Thyroid gland (tissue), 4 donors: ENCODE measurements at regions not wholly inside any gene's neighbourhood (a gene's known extent, or its start where the extent isn't known, plus 50 kb on each side); places are given as distances from the start of the nearest gene placed in this dataset.

ENCODE experiments used
- DNase-seq, 2 donors: peaks; one replicate each; pipeline ENCODE4 v3.0.0-alpha.2; 2019
- H3K27ac ChIP-seq, 3 donors: fragments of 200-600 bp; sonication (generic); 1 replicate in 2 of 3; 2 replicates in 1 of 3; pipeline ENCODE4 v1.5.1; 2016 to 2019; ENCODE audit warnings: mild to moderate bottlenecking in 1 of 3, moderate library complexity in 1 of 3
- H3K27me3 ChIP-seq: fragments of 200-600 bp; sonication (generic); one replicate; pipeline ENCODE4 v1.5.1; 2019
- H3K36me3 ChIP-seq, 2 donors: fragments of 200-600 bp; sonication (generic); one replicate each; pipeline ENCODE4 v1.5.1; 2016 to 2019
- H3K4me1 ChIP-seq, 2 donors: fragments of 200-600 bp; sonication (generic); one replicate each; pipeline ENCODE4 v1.5.1; 2017 to 2019
- H3K4me3 ChIP-seq, 3 donors: fragments of 200-600 bp; sonication (generic); replicated peaks in 1 of 3; 1 replicate in 2 of 3; 2 replicates in 1 of 3; pipeline ENCODE4 v1.5.1; 2016; ENCODE audit warnings: mild to moderate bottlenecking in 1 of 3
- H3K9me3 ChIP-seq: fragments of 200-600 bp; sonication (generic); one replicate; pipeline ENCODE4 v1.5.1; 2017
- CTCF ChIP-seq, 6 experiments: fragments of 200-600 bp in 3 of 6; fragments of 450-650 bp in 3 of 6; sonication (generic) in 3 of 6; IDR thresholded peaks; one replicate each; pipeline ENCODE4 v1.5.1; 2016 to 2019; ENCODE audit warnings: antibody characterized with exemption in 6 of 6, mild to moderate bottlenecking in 2 of 6, inconsistent platforms in 1 of 6, moderate library complexity in 1 of 6
- POLR2A ChIP-seq, 2 donors: fragments of 450-650 bp; IDR thresholded peaks; one replicate each; pipeline ENCODE4 v1.6.1; 2017; ENCODE audit warnings: antibody characterized with exemption in 2 of 2, mild to moderate bottlenecking in 2 of 2, moderate library complexity in 1 of 2
- WGBS, 2 donors: methylation state at CpG; one replicate each; pipeline ENCODE4 v1.1.5; 2017; 5-methylcytosine and 5-hydroxymethylcytosine counted together
- intact Hi-C: fragments of 100-400 bp; cut with DNase I; formaldehyde crosslinking; loops from one replicate; pipeline ENCODE4 v1.15.1; 2023

GRCh38 chr2:120991441-120991840, 255.8 kb downstream of the GLI2 start:
- Histone ChIP-seq H3K4me1 (no peaks in the 10 kb centered on the region), H3K4me3 (no peak overlapping the region), H3K36me3 (no peaks in the 10 kb centered on the region), H3K27me3 (no peaks in the 10 kb centered on the region), H3K27ac (no peak overlapping the region), H3K9me3 (no peaks in the 10 kb centered on the region)
- 83 to 88% methylated on average over 11 of the region's 11 CpGs for WGBS, 2 donors
- intact Hi-C loops = no loop called here
- TF ChIP-seq CTCF (IDR thresholded peaks at IDR 0.05) (no peak), POLR2A (IDR thresholded peaks at IDR 0.05) (no peak)
- no peak for DNase-seq

- intact Hi-C loops = no loop called here
- no peaks in the 10 kb centered on the region for H3K27me3 ChIP-seq
- no peak overlapping the region for H3K4me3 ChIP-seq
- WGBS, 2 donors = 87 to 93% methylated on average over 8 to 9 of the region's 11 CpGs
- H3K9me3 ChIP-seq = no peaks in the 10 kb centered on the region
- H3K4me1 ChIP-seq = no peaks in the 10 kb centered on the region
- DNase-seq = no peak
- no peaks in the 10 kb centered on the region for H3K36me3 ChIP-seq
- TF ChIP-seq POLR2A (IDR thresholded peaks at IDR 0.05) = no peak
- TF ChIP-seq CTCF (IDR thresholded peaks at IDR 0.05) = no peak
- H3K27ac ChIP-seq = no peak overlapping the region
Measured at GRCh38 chr2:120992791-120993555, 257.3 kb downstream of the GLI2 start.

- Histone ChIP-seq H3K27ac (no peak overlapping the region), H3K9me3 (no peaks in the 10 kb centered on the region), H3K4me3 (no peak overlapping the region), H3K36me3 (no peaks in the 10 kb centered on the region), H3K4me1 (no peaks in the 10 kb centered on the region), H3K27me3 (no peaks in the 10 kb centered on the region)
- no peak for TF ChIP-seq POLR2A (IDR thresholded peaks at IDR 0.05)
- no peak for TF ChIP-seq CTCF (IDR thresholded peaks at IDR 0.05)
- intact Hi-C loops = no loop called here
- WGBS, 2 donors = 85 to 87% methylated on average over 9 of the region's 9 CpGs
- no peak for DNase-seq
Measured at GRCh38 chr2:120993661-120994060, 258.0 kb downstream of the GLI2 start.

GRCh38 chr2:120994301-120994995, 258.8 kb downstream of the GLI2 start:
- WGBS, 2 donors = 92 to 94% methylated on average over 14 of the region's 14 CpGs
- TF ChIP-seq CTCF (IDR thresholded peaks at IDR 0.05) = no peak
- no peak for TF ChIP-seq POLR2A (IDR thresholded peaks at IDR 0.05)
- no peak for DNase-seq
- Histone ChIP-seq H3K4me3 (no peak overlapping the region), H3K9me3 (no peaks in the 10 kb centered on the region), H3K27ac (no peak overlapping the region), H3K27me3 (no peaks in the 10 kb centered on the region), H3K36me3 (no peaks in the 10 kb centered on the region), H3K4me1 (no peaks in the 10 kb centered on the region)
- intact Hi-C loops = no loop called here

- Histone ChIP-seq H3K27me3 (no peaks in the 10 kb centered on the region), H3K4me1 (no peaks in the 10 kb centered on the region), H3K4me3 (no peak overlapping the region), H3K27ac (no peak overlapping the region), H3K9me3 (no peaks in the 10 kb centered on the region), H3K36me3 (no peaks in the 10 kb centered on the region)
- WGBS, 2 donors = 93 to 94% methylated on average over 7 of the region's 7 CpGs
- no peak for DNase-seq
- intact Hi-C loops = no loop called here
- TF ChIP-seq POLR2A (IDR thresholded peaks at IDR 0.05) (no peak), CTCF (IDR thresholded peaks at IDR 0.05) (no peak)
Measured at GRCh38 chr2:120995152-120995551, 259.5 kb downstream of the GLI2 start.
